H1 (cell line): ENCODE measurements at regions not wholly inside any gene's neighbourhood (a gene's known extent, or its start where the extent isn't known, plus 50 kb on each side); places are given as distances from the start of the nearest gene placed in this dataset.

Experiments used
- CTCF ChIA-PET: fragments of 300-600 bp; sonication (Branson Sonifier 250); formaldehyde crosslinking; loops from one replicate; lab custom pipeline; 2021; ENCODE audit not compliant: partially characterized antibody; lab: Charles Lee
- POLR2A ChIA-PET: fragments of 300-600 bp; sonication (Branson Sonifier 250); formaldehyde crosslinking; loops from one replicate; lab custom pipeline; 2021; ENCODE audit warnings: inconsistent platforms; ENCODE audit not compliant: partially characterized antibody; lab: Charles Lee
- DNase-seq, 2 experiments: peaks; one replicate each; pipeline versions ENCODE4 v3.0.0 to v3.0.0-alpha.2; 2010 to 2022; ENCODE audit warnings: low spot score in 2 of 2, low read depth in 1 of 2, mixed read lengths in 1 of 2
- FAIRE-seq: peaks from 2 replicates; lab custom pipeline; 2011; peaks lifted over from hg19 to GRCh38; lab: Jason Lieb, UNC
- H2AFZ ChIP-seq: 2 replicates; pipeline ENCODE4 v1.8.1; 2012; ENCODE audit warnings: low read length, inconsistent platforms
- H2AK5ac ChIP-seq: 2 replicates; pipeline ENCODE4 v1.6.1; 2013; ENCODE audit warnings: low read depth, low read length
- H2BK120ac ChIP-seq: replicated peaks from 2 replicates; pipeline ENCODE3; 2013; ENCODE audit warnings: low read depth, low read length, inconsistent platforms
- H2BK12ac ChIP-seq: 2 replicates; pipeline ENCODE4 v1.6.1; 2013; ENCODE audit warnings: low read depth, low read length
- H2BK15ac ChIP-seq: 2 replicates; pipeline ENCODE4 v1.6.1; 2013; ENCODE audit warnings: low read length
- H2BK20ac ChIP-seq: 2 replicates; pipeline ENCODE4 v1.6.1; 2013; ENCODE audit warnings: low read length
- H2BK5ac ChIP-seq: 2 replicates; pipeline ENCODE4 v1.6.1; 2013; ENCODE audit warnings: low read depth, low read length
- H3K14ac ChIP-seq: 2 replicates; pipeline ENCODE4 v1.6.1; 2013; ENCODE audit warnings: inconsistent platforms; ENCODE audit not compliant: insufficient read length
- H3K18ac ChIP-seq: 2 replicates; pipeline ENCODE4 v1.6.1; 2013; ENCODE audit warnings: low read length; ENCODE audit errors: extremely low read depth
- H3K23ac ChIP-seq: 2 replicates; pipeline ENCODE4 v1.6.1; 2013; ENCODE audit warnings: inconsistent platforms; ENCODE audit not compliant: insufficient read length
- H3K23me2 ChIP-seq: 2 replicates; pipeline ENCODE4 v1.6.1; 2013; ENCODE audit warnings: low read depth, low read length
- H3K27ac ChIP-seq: 2 replicates; pipeline ENCODE4 v1.6.1; 2011; ENCODE audit warnings: low read depth, low read length, inconsistent platforms
- H3K27me3 ChIP-seq, 4 experiments: replicated peaks in 1 of 4; 1 replicate in 1 of 4; 2 replicates in 3 of 4; pipeline versions ENCODE4 v1.6.1 to v1.8.1; 2011 to 2013; ENCODE audit warnings: low read length in 3 of 4, mild to moderate bottlenecking in 3 of 4, inconsistent platforms in 2 of 4, mixed read lengths in 2 of 4, moderate library complexity in 1 of 4; ENCODE audit not compliant: control insufficient read depth in 3 of 4, insufficient read depth in 3 of 4; ENCODE audit errors: extremely low read depth in 1 of 4
- H3K36me3 ChIP-seq, 4 experiments: 2 replicates each; pipeline versions ENCODE4 v1.6.1 to v1.8.1; 2011 to 2013; ENCODE audit warnings: mild to moderate bottlenecking in 4 of 4, low read length in 3 of 4, moderate library complexity in 2 of 4, control low read depth in 1 of 4, inconsistent platforms in 1 of 4; ENCODE audit not compliant: insufficient read depth in 4 of 4, control insufficient read depth in 2 of 4
- H3K4ac ChIP-seq: replicated peaks from 2 replicates; pipeline ENCODE3; 2013; ENCODE audit warnings: low read length, low read depth, mixed read lengths, inconsistent platforms; ENCODE audit not compliant: insufficient read length
- H3K4me1 ChIP-seq, 4 experiments: replicated peaks in 1 of 4; 1 replicate in 1 of 4; 2 replicates in 3 of 4; pipeline versions ENCODE4 v1.6.1 to v1.8.1; 2011 to 2013; ENCODE audit warnings: low read length in 3 of 4, inconsistent platforms in 2 of 4, mixed read lengths in 1 of 4; ENCODE audit not compliant: insufficient read depth in 4 of 4, control insufficient read depth in 3 of 4
- H3K4me2 ChIP-seq, 2 experiments: 2 replicates each; pipeline versions ENCODE4 v1.6.1 to v1.8.1; 2011 to 2013; ENCODE audit warnings: low read depth in 2 of 2, low read length in 2 of 2, control low read depth in 1 of 2, inconsistent platforms in 1 of 2, mild to moderate bottlenecking in 1 of 2; ENCODE audit not compliant: insufficient read depth in 1 of 2
- H3K4me3 ChIP-seq, 4 experiments: fragments of 200-600, 300-600 bp in 1 of 4; sonication (generic), shearing (Covaris generic), sonication (Bioruptor Twin) in 1 of 4; 2 replicates each; pipeline versions ENCODE4 v1.5.1 to v1.8.1; 2011 to 2016; ENCODE audit warnings: low read length in 4 of 4, low read depth in 3 of 4, control low read depth in 2 of 4, inconsistent platforms in 2 of 4, mild to moderate bottlenecking in 2 of 4, mixed read lengths in 1 of 4, moderate library complexity in 1 of 4; ENCODE audit not compliant: insufficient read depth in 2 of 4; ENCODE audit errors: extremely low read depth in 1 of 4
- H3K56ac ChIP-seq: replicated peaks from 2 replicates; pipeline ENCODE3; 2013; ENCODE audit warnings: low read depth, mild to moderate bottlenecking, mixed read lengths, low read length, inconsistent platforms; ENCODE audit not compliant: insufficient read length
- H3K79me1 ChIP-seq: 2 replicates; pipeline ENCODE4 v1.6.1; 2013; ENCODE audit warnings: low read depth, low read length, control low read depth
- H3K79me2 ChIP-seq, 2 experiments: 2 replicates each; pipeline versions ENCODE4 v1.6.1 to v1.8.1; 2012 to 2013; ENCODE audit warnings: low read length in 2 of 2, mild to moderate bottlenecking in 2 of 2, inconsistent platforms in 1 of 2; ENCODE audit not compliant: insufficient read depth in 2 of 2, control insufficient read depth in 1 of 2
- H3K9ac ChIP-seq, 4 experiments: replicated peaks in 1 of 4; 1 replicate in 1 of 4; 2 replicates in 3 of 4; pipeline versions ENCODE4 v1.6.1 to v1.8.1; 2011 to 2013; ENCODE audit warnings: low read depth in 3 of 4, low read length in 3 of 4, control low read depth in 2 of 4, mild to moderate bottlenecking in 2 of 4, moderate library complexity in 2 of 4, inconsistent platforms in 1 of 4; ENCODE audit errors: extremely low read depth in 1 of 4
- H3K9me3 ChIP-seq, 2 experiments: 2 replicates each; pipeline versions ENCODE4 v1.6.1 to v1.8.1; 2012 to 2013; ENCODE audit warnings: mild to moderate bottlenecking in 2 of 2, moderate library complexity in 2 of 2, control low read depth in 1 of 2, inconsistent platforms in 1 of 2, low read depth in 1 of 2, low read length in 1 of 2, mixed read lengths in 1 of 2; ENCODE audit not compliant: insufficient read depth in 2 of 2
- H4K20me1 ChIP-seq, 2 experiments: replicated peaks in 1 of 2; 2 replicates each; pipeline versions ENCODE3 to v1.8.1; 2011 to 2013; ENCODE audit warnings: inconsistent platforms in 2 of 2, low read length in 2 of 2, mild to moderate bottlenecking in 1 of 2; ENCODE audit not compliant: insufficient read depth in 2 of 2, control insufficient read depth in 1 of 2
- H4K5ac ChIP-seq: 2 replicates; pipeline ENCODE4 v1.6.1; 2013; ENCODE audit warnings: low read length, low read depth, mixed read lengths, inconsistent platforms; ENCODE audit not compliant: insufficient read length
- H4K8ac ChIP-seq: 2 replicates; pipeline ENCODE4 v1.8.0; 2013; ENCODE audit warnings: mild to moderate bottlenecking, moderate library complexity, low read length, inconsistent platforms; ENCODE audit not compliant: insufficient read depth; ENCODE audit errors: extremely low read depth
- H4K91ac ChIP-seq: replicated peaks from 2 replicates; pipeline ENCODE3; 2013; ENCODE audit warnings: low read length, mixed read lengths, inconsistent platforms; ENCODE audit not compliant: insufficient read length
- GTF2F1 ChIP-seq: IDR thresholded peaks from 2 replicates; pipeline ENCODE4 v1.6.1; 2012; ENCODE audit warnings: low read depth, low read length, improper control_type of control experiment, borderline replicate concordance
- POU5F1 ChIP-seq: IDR thresholded peaks from 2 replicates; pipeline ENCODE4 v1.6.1; 2011; ENCODE audit warnings: low read depth, mild to moderate bottlenecking, low read length, moderate library complexity
- USF2 ChIP-seq: IDR thresholded peaks from 2 replicates; pipeline ENCODE4 v1.6.1; 2011; ENCODE audit warnings: low read length, improper control_type of control experiment
- WGBS, 2 experiments: shearing (Covaris generic) in 1 of 2; methylation state at CpG; one replicate each; pipeline versions ENCODE4 v1.1.6 to v1.1.7; 2013 to 2015; ENCODE audit warnings: low lambda C conversion rate in 2 of 2, mixed read lengths in 2 of 2, inconsistent platforms in 1 of 2, low coverage in 1 of 2, missing lambda C conversion rate in 1 of 2; ENCODE audit not compliant: insufficient replicate concordance in 2 of 2, insufficient coverage in 1 of 2, insufficient read length in 1 of 2; ENCODE audit errors: extremely low coverage in 1 of 2, missing lambda C conversion rate in 1 of 2; 5-methylcytosine and 5-hydroxymethylcytosine counted together

GRCh38 chr4:23234716-23235115 is 542.0 kb downstream of the GBA3 start:
- no peaks in the 10 kb centered on the region for H3K79me2 ChIP-seq
- 91% methylated on average over 4 of the region's 4 CpGs; no CpG with 5 or more reads in 1 of the 2 experiments for WGBS, 2 experiments
- H3K23me2 ChIP-seq = no peaks in the 10 kb centered on the region
- H4K20me1 ChIP-seq = no peaks in the 10 kb centered on the region
- no peak overlapping the region for H3K4ac ChIP-seq
- H3K79me1 ChIP-seq = no peaks in the 10 kb centered on the region
- peak overlapping the region; percentile 82; the same call in 1 of the 2 replicates for H2AK5ac ChIP-seq
- H3K4me1 ChIP-seq = peaks cover 0 to 16% (median 6%) of the 10 kb centered on the region in 4 experiments; a peak in 5 of 7 replicates
- H3K14ac ChIP-seq = no peak overlapping the region
- no peak overlapping the region for H3K4me3 ChIP-seq
- H3K27ac ChIP-seq = 0 out of 2 replicates have a peak overlapping the region, but pooled peaks have one; percentile 16
- H3K56ac ChIP-seq = no peak overlapping the region
- H2BK5ac ChIP-seq = peak overlapping the region; percentile 80
- H3K27me3 ChIP-seq = no peaks in the 10 kb centered on the region
- H3K9ac ChIP-seq = no peak overlapping the region
- ChIA-PET POLR2A (no interaction called here), CTCF (interaction anchor here (1.3 kb wide), 1 partner anchor 16 kb away, joined by 3 read pairs; no protein-coding TSS in a partner anchor)
- no peaks in the 10 kb centered on the region for H3K9me3 ChIP-seq
- no peak for DNase-seq
- no peak overlapping the region for H3K23ac ChIP-seq
- H2BK15ac ChIP-seq = no peak overlapping the region
- H2BK120ac ChIP-seq = no peak overlapping the region
- no peak overlapping the region for H4K5ac ChIP-seq
- no peak for FAIRE-seq
- no peak overlapping the region for H2BK20ac ChIP-seq
- no peak overlapping the region for H4K8ac ChIP-seq
- no peak overlapping the region for H4K91ac ChIP-seq
- H2BK12ac ChIP-seq = peak overlapping the region; percentile 62
- H3K18ac ChIP-seq = no peak overlapping the region
- H3K4me2 ChIP-seq = 0 out of 4 replicates have a peak overlapping the region, but pooled peaks of 1 of the 2 experiments have one; percentile 38
- no peak for TF ChIP-seq POU5F1
- no peak for TF ChIP-seq GTF2F1
- no peak for TF ChIP-seq USF2
- no peaks in the 10 kb centered on the region for H3K36me3 ChIP-seq
- H2AFZ ChIP-seq = no peak overlapping the region
